Activated CD4-positive, alpha-beta memory T cell treated with anti-CD3 and anti-CD28 coated beads for 36 hours (primary cell): ENCODE measurements at regions not wholly inside any gene's neighbourhood (a gene's known extent, or its start where the extent isn't known, plus 50 kb on each side); places are given as distances from the start of the nearest gene placed in this dataset.

Experiments used
- CTCF ChIA-PET: fragments of 350-600 bp; sonication (Branson Sonifier 250); formaldehyde crosslinking; loops from one replicate; lab custom pipeline; 2021; ENCODE audit warnings: antibody characterized with exemption, inconsistent platforms; lab: Charles Lee
- POLR2A ChIA-PET: fragments of 350-600 bp; sonication (Branson Sonifier 250); formaldehyde crosslinking; loops from one replicate; lab custom pipeline; 2021; ENCODE audit warnings: antibody characterized with exemption; lab: Charles Lee
- DNase-seq: peaks from one replicate; pipeline ENCODE4 v3.0.0-alpha.2; 2020
- H3K27ac Mint-ChIP-seq: one replicate; pipeline ENCODE4 v1.8.0; 2021; ENCODE audit warnings: mixed read lengths
- H3K27me3 Mint-ChIP-seq: one replicate; pipeline ENCODE4 v1.8.0; 2021; ENCODE audit warnings: mixed read lengths
- H3K36me3 Mint-ChIP-seq: one replicate; pipeline ENCODE4 v1.8.0; 2021; ENCODE audit warnings: mixed read lengths
- H3K4me1 Mint-ChIP-seq: one replicate; pipeline ENCODE4 v1.8.0; 2021; ENCODE audit warnings: low read depth, mixed read lengths
- H3K4me3 Mint-ChIP-seq: one replicate; pipeline ENCODE4 v1.8.0; 2021; ENCODE audit warnings: mild to moderate bottlenecking, mixed read lengths
- H3K9me3 Mint-ChIP-seq: one replicate; pipeline ENCODE4 v1.8.0; 2021; ENCODE audit warnings: mixed read lengths
- intact Hi-C: fragments of 100-400 bp; cut with micrococcal nuclease; formaldehyde crosslinking; loops from one replicate; pipeline ENCODE4 v1.15.1; 2023

- peaks cover 3% of the 10 kb centered on the region for H3K9me3 Mint-ChIP-seq
- no peak overlapping the region for H3K27ac Mint-ChIP-seq
- no peaks in the 10 kb centered on the region for H3K27me3 Mint-ChIP-seq
- ChIA-PET CTCF (no interaction called here), POLR2A (no interaction called here)
- no peak for DNase-seq
- no peak overlapping the region for H3K4me3 Mint-ChIP-seq
- H3K36me3 Mint-ChIP-seq, result no peaks in the 10 kb centered on the region
- H3K4me1 Mint-ChIP-seq, result no peaks in the 10 kb centered on the region
- intact Hi-C loops, result no loop called here
These were observed 74.7 kb upstream of the ELL2 start for GRCh38 chr5:96036301-96036700.

- Mint-ChIP-seq H3K36me3 (no peaks in the 10 kb centered on the region), H3K4me3 (no peak overlapping the region), H3K27ac (no peak overlapping the region), H3K9me3 (peaks cover 3% of the 10 kb centered on the region), H3K4me1 (no peaks in the 10 kb centered on the region), H3K27me3 (no peaks in the 10 kb centered on the region)
- intact Hi-C loops, result no loop called here
- POLR2A ChIA-PET, result no interaction called here
- no peak for DNase-seq
- CTCF ChIA-PET, result no interaction called here
These were observed 74.1 kb upstream of the ELL2 start for GRCh38 chr5:96035796-96036195.

GRCh38 chr5:96033116-96033515 lies 71.5 kb upstream of the ELL2 start:
- Mint-ChIP-seq H3K27ac (no peak overlapping the region), H3K27me3 (no peaks in the 10 kb centered on the region), H3K4me3 (no peak overlapping the region), H3K36me3 (no peaks in the 10 kb centered on the region), H3K9me3 (no peaks in the 10 kb centered on the region), H3K4me1 (no peaks in the 10 kb centered on the region)
- no peak for DNase-seq
- intact Hi-C loops, result no loop called here
- ChIA-PET POLR2A (no interaction called here), CTCF (no interaction called here)

GRCh38 chr5:96031811-96032261 lies 70.2 kb upstream of the ELL2 start:
- intact Hi-C loops, result no loop called here
- ChIA-PET CTCF (no interaction called here), POLR2A (no interaction called here)
- Mint-ChIP-seq H3K9me3 (no peaks in the 10 kb centered on the region), H3K4me3 (no peak overlapping the region), H3K4me1 (no peaks in the 10 kb centered on the region), H3K27ac (no peak overlapping the region), H3K36me3 (no peaks in the 10 kb centered on the region), H3K27me3 (no peaks in the 10 kb centered on the region)
- no peak for DNase-seq

- Mint-ChIP-seq H3K36me3 (no peaks in the 10 kb centered on the region), H3K27me3 (no peaks in the 10 kb centered on the region), H3K4me3 (no peak overlapping the region), H3K9me3 (no peaks in the 10 kb centered on the region), H3K27ac (no peak overlapping the region), H3K4me1 (no peaks in the 10 kb centered on the region)
- DNase-seq, result no peak
- POLR2A ChIA-PET, result interaction anchor here (0.8 kb wide), 1 partner anchor 126 kb away, joined by 3 read pairs; no protein-coding TSS in a partner anchor
- CTCF ChIA-PET, result no interaction called here
- intact Hi-C loops, result no loop called here
These were observed 69.5 kb upstream of the ELL2 start for GRCh38 chr5:96031180-96031579.

GRCh38 chr5:96026406-96027041 lies 64.9 kb upstream of the ELL2 start:
- CTCF ChIA-PET, result no interaction called here
- no peaks in the 10 kb centered on the region for H3K36me3 Mint-ChIP-seq
- H3K27me3 Mint-ChIP-seq, result peaks cover 3% of the 10 kb centered on the region
- H3K4me1 Mint-ChIP-seq, result no peaks in the 10 kb centered on the region
- no peak overlapping the region for H3K27ac Mint-ChIP-seq
- H3K4me3 Mint-ChIP-seq, result no peak overlapping the region
- intact Hi-C loops, result no loop called here
- no peaks in the 10 kb centered on the region for H3K9me3 Mint-ChIP-seq
- no peak for DNase-seq
- POLR2A ChIA-PET, result no interaction called here

GRCh38 chr5:96024683-96025475 lies 63.2 kb upstream of the ELL2 start:
- Mint-ChIP-seq H3K4me3 (no peak overlapping the region), H3K36me3 (no peaks in the 10 kb centered on the region), H3K9me3 (no peaks in the 10 kb centered on the region), H3K27ac (no peak overlapping the region), H3K4me1 (no peaks in the 10 kb centered on the region), H3K27me3 (peaks cover 3% of the 10 kb centered on the region)
- POLR2A ChIA-PET, result no interaction called here
- CTCF ChIA-PET, result no interaction called here
- no peak for DNase-seq
- intact Hi-C loops, result no loop called here

GRCh38 chr5:96023518-96023917 lies 61.9 kb upstream of the ELL2 start:
- intact Hi-C loops, result no loop called here
- no peaks in the 10 kb centered on the region for H3K36me3 Mint-ChIP-seq
- no peak overlapping the region for H3K27ac Mint-ChIP-seq
- POLR2A ChIA-PET, result no interaction called here
- DNase-seq, result no peak
- peaks cover 3% of the 10 kb centered on the region for H3K27me3 Mint-ChIP-seq
- no peaks in the 10 kb centered on the region for H3K4me1 Mint-ChIP-seq
- H3K9me3 Mint-ChIP-seq, result no peaks in the 10 kb centered on the region
- CTCF ChIA-PET, result no interaction called here
- no peak overlapping the region for H3K4me3 Mint-ChIP-seq

- no peaks in the 10 kb centered on the region for H3K36me3 Mint-ChIP-seq
- ChIA-PET POLR2A (no interaction called here), CTCF (no interaction called here)
- H3K4me3 Mint-ChIP-seq, result no peak overlapping the region
- H3K4me1 Mint-ChIP-seq, result no peaks in the 10 kb centered on the region
- H3K9me3 Mint-ChIP-seq, result no peaks in the 10 kb centered on the region
- intact Hi-C loops, result no loop called here
- H3K27me3 Mint-ChIP-seq, result peaks cover 3% of the 10 kb centered on the region
- DNase-seq, result no peak
- no peak overlapping the region for H3K27ac Mint-ChIP-seq
These were observed 61.3 kb upstream of the ELL2 start for GRCh38 chr5:96022971-96023370.

- Mint-ChIP-seq H3K27ac (no peak overlapping the region), H3K9me3 (peaks cover 3% of the 10 kb centered on the region), H3K4me3 (no peak overlapping the region), H3K36me3 (no peaks in the 10 kb centered on the region), H3K27me3 (peaks cover 3% of the 10 kb centered on the region), H3K4me1 (no peaks in the 10 kb centered on the region)
- ChIA-PET CTCF (no interaction called here), POLR2A (no interaction called here)
- DNase-seq, result no peak
- intact Hi-C loops, result no loop called here
These were observed 56.3 kb upstream of the ELL2 start for GRCh38 chr5:96017951-96018350.

- H3K27me3 Mint-ChIP-seq, result no peaks in the 10 kb centered on the region
- H3K9me3 Mint-ChIP-seq, result peaks cover 3% of the 10 kb centered on the region
- POLR2A ChIA-PET, result no interaction called here
- H3K27ac Mint-ChIP-seq, result no peak overlapping the region
- H3K36me3 Mint-ChIP-seq, result no peaks in the 10 kb centered on the region
- no peak for DNase-seq
- CTCF ChIA-PET, result interaction anchor here (1.1 kb wide), 1 partner anchor 19 kb away, joined by 3 read pairs; no protein-coding TSS in a partner anchor
- intact Hi-C loops, result no loop called here
- no peaks in the 10 kb centered on the region for H3K4me1 Mint-ChIP-seq
- H3K4me3 Mint-ChIP-seq, result no peak overlapping the region
These were observed 54.6 kb upstream of the ELL2 start for GRCh38 chr5:96016216-96016615.

- ChIA-PET CTCF (interaction anchor here (1.1 kb wide), 1 partner anchor 18 kb away, joined by 3 read pairs; no protein-coding TSS in a partner anchor), POLR2A (interaction anchor here (0.5 to 0.6 kb wide), 2 partner anchors 172 to 318 kb away, joined by 3 read pairs; no protein-coding TSS in a partner anchor)
- Mint-ChIP-seq H3K4me3 (no peak overlapping the region), H3K4me1 (no peaks in the 10 kb centered on the region), H3K27ac (no peak overlapping the region), H3K27me3 (no peaks in the 10 kb centered on the region), H3K36me3 (no peaks in the 10 kb centered on the region), H3K9me3 (peaks cover 3% of the 10 kb centered on the region)
- intact Hi-C loops, result no loop called here
- DNase-seq, result no peak
These were observed 54.1 kb upstream of the ELL2 start for GRCh38 chr5:96015709-96016108.
